ENCODE measurements at regions not wholly inside any gene's neighbourhood (a gene's known extent, or its start where the extent isn't known, plus 50 kb on each side); places are given as distances from the start of the nearest gene placed in this dataset.

DNA sequence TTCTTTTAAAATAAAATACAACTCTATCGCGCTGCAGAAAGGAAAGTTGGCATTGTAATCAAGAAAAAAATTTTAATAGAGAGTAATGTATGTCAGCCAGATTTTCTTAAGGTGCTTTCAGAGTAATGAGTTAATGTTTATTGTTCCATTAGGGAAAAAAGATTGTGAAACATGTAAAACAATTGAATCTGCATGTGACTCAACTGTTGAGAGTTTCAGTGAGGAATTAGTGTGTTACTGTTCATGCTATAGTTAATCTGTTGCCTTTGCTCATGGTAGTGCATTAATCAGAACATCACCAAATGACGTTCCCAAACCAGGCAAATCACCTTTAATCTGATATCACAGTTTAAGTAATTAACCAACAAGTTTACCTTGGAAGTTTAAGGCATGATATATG is 600.5 kb downstream of the NR2F1-AS1 start:
- H3K27me3 Mint-ChIP-seq (ENCODE audit: unreplicated experiment) = no peaks in the 10 kb centered on the region
- CTCF ChIA-PET = interaction anchor here (0.6 kb wide), 1 partner anchor 10 kb away, joined by 3 read pairs; no protein-coding TSS in a partner anchor
- TF ChIP-seq CTCF (IDR thresholded peaks at IDR 0.05; ENCODE audit: unreplicated experiment) = no peak
- H3K9me3 Mint-ChIP-seq (ENCODE audit: low read depth, unreplicated experiment) = peaks cover 9% of the 10 kb centered on the region
- intact Hi-C loops (cut with micrococcal nuclease; ENCODE audit: unreplicated experiment) = no loop called here
- H3K27ac Mint-ChIP-seq (ENCODE audit: unreplicated experiment) = no peak overlapping the region
- DNase-seq = no peak
- H3K36me3 Mint-ChIP-seq (ENCODE audit: insufficient read depth, unreplicated experiment) = no peaks in the 10 kb centered on the region
- H3K4me3 Mint-ChIP-seq (ENCODE audit: low read depth, unreplicated experiment) = no peak overlapping the region
- peaks cover 19% of the 10 kb centered on the region for H3K4me1 Mint-ChIP-seq (ENCODE audit: low read depth, unreplicated experiment)
- BruUV-seq (replicated peaks) = no TSS peak

GRCh38 chr5:92979716-92980115 is 601.3 kb downstream of the NR2F1-AS1 start:
- CTCF ChIA-PET = interaction anchor here (0.6 kb wide), 1 partner anchor 9 kb away, joined by 3 read pairs; no protein-coding TSS in a partner anchor
- H3K4me1 Mint-ChIP-seq (ENCODE audit: low read depth, unreplicated experiment) = peaks cover 19% of the 10 kb centered on the region
- TF ChIP-seq CTCF (IDR thresholded peaks at IDR 0.05; ENCODE audit: unreplicated experiment) = no peak
- BruUV-seq (replicated peaks) = no TSS peak
- H3K9me3 Mint-ChIP-seq (ENCODE audit: low read depth, unreplicated experiment) = peaks cover 9% of the 10 kb centered on the region
- H3K36me3 Mint-ChIP-seq (ENCODE audit: insufficient read depth, unreplicated experiment) = no peaks in the 10 kb centered on the region
- H3K4me3 Mint-ChIP-seq (ENCODE audit: low read depth, unreplicated experiment) = no peak overlapping the region
- H3K27ac Mint-ChIP-seq (ENCODE audit: unreplicated experiment) = no peak overlapping the region
- no peaks in the 10 kb centered on the region for H3K27me3 Mint-ChIP-seq (ENCODE audit: unreplicated experiment)
- intact Hi-C loops (cut with micrococcal nuclease; ENCODE audit: unreplicated experiment) = no loop called here
- no peak for DNase-seq

DNA sequence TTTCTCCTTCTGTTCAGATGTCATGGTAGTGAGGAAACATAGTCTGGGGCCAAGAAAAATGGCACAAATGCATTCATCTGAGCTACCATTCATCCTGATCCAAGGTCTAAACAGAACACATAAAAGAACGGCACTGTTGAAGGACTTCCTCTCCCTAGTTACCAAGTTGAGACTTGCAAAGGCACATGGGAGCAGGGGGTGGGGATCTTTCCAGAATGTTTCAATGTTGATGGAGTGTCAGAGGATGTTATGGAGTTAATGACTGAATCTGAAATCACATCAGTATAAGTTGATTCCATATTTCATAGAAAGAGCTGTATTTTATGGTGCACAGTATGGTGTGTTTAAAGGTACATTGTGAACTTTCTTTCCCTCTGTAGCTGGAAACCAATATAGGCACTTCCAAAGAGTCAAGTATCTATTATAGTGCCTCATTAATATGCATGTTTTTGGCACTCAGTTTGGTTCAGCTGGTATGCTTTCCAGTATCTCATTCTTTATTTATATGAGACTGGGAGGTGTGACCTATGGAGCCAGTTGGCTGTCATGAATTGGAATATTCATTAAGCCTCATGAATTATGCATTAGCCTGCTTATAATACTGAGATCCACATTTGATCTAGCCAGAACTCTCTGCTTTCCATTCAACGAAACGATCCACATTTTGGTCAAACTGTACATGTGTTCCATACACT is 603.0 kb downstream of the NR2F1-AS1 start:
- Mint-ChIP-seq H3K4me3 (ENCODE audit: low read depth, unreplicated experiment) (no peak overlapping the region), H3K27ac (ENCODE audit: unreplicated experiment) (no peak overlapping the region), H3K36me3 (ENCODE audit: insufficient read depth, unreplicated experiment) (no peaks in the 10 kb centered on the region), H3K27me3 (ENCODE audit: unreplicated experiment) (no peaks in the 10 kb centered on the region), H3K9me3 (ENCODE audit: low read depth, unreplicated experiment) (peaks cover 6% of the 10 kb centered on the region), H3K4me1 (ENCODE audit: low read depth, unreplicated experiment) (peaks cover 19% of the 10 kb centered on the region)
- intact Hi-C loops (cut with micrococcal nuclease; ENCODE audit: unreplicated experiment) = no loop called here
- CTCF ChIA-PET = no interaction called here
- BruUV-seq (replicated peaks) = no TSS peak
- no peak for DNase-seq
- no peak for TF ChIP-seq CTCF (IDR thresholded peaks at IDR 0.05; ENCODE audit: unreplicated experiment)

DNA sequence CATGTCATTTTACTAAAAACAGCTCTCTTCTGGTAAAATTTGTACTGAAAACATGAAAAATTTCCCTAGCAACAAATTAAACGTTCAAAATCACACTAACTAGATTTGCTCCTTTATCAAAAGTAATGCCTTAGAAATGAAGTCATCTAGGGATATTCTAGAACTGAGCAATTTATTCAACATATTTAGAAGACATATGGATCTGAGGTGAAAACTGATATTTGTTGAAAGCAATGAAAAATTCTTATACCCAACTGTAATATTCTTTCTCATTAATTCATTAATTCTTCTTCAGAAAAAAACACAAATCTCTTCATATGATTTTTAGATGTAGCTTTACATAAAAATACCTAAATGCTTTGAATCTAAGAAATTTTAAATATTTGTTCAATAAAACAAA is 604.9 kb downstream of the NR2F1-AS1 start:
- Mint-ChIP-seq H3K27me3 (ENCODE audit: unreplicated experiment) (no peaks in the 10 kb centered on the region), H3K4me3 (ENCODE audit: low read depth, unreplicated experiment) (no peak overlapping the region), H3K4me1 (ENCODE audit: low read depth, unreplicated experiment) (peaks cover 25% of the 10 kb centered on the region), H3K36me3 (ENCODE audit: insufficient read depth, unreplicated experiment) (no peaks in the 10 kb centered on the region), H3K9me3 (ENCODE audit: low read depth, unreplicated experiment) (peaks cover 5% of the 10 kb centered on the region), H3K27ac (ENCODE audit: unreplicated experiment) (no peak overlapping the region)
- CTCF ChIA-PET = no interaction called here
- intact Hi-C loops (cut with micrococcal nuclease; ENCODE audit: unreplicated experiment) = no loop called here
- TF ChIP-seq CTCF (IDR thresholded peaks at IDR 0.05; ENCODE audit: unreplicated experiment) = no peak
- BruUV-seq (replicated peaks) = no TSS peak
- DNase-seq = no peak
